ENCODE measurements at regions not wholly inside any gene's neighbourhood (a gene's known extent, or its start where the extent isn't known, plus 50 kb on each side); places are given as distances from the start of the nearest gene placed in this dataset.

DNA sequence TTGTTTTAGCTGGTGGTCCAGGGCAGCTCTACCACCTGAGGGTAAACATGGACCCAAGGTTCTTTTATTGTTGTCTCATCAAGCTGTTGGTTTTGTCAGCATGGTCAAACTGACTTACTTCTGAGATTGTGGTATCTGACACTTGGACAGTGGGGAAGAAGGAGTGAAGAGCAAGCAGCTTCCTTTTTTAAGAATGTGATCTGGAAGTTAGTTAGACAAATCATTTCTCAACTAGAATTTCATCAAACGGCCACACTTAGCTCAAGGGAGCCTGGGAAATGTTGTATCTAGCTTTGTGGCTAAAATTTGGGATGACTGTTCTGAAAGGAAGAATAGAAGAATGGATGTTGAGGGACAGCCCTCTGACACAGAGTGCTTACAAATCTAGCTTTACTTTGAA is 215.2 kb downstream of the ZNF621 start:
- DNase-seq (ENCODE audit: low spot score) = no peak
- ChIA-PET CTCF (no interaction called here), POLR2A (ENCODE audit: low non-redundant PET) (no interaction called here)
- TF ChIP-seq CTCF (conservative IDR thresholded peaks at IDR 0.05; ENCODE audit: low read depth) = no peak
- no peak overlapping the region for H3K27ac ChIP-seq

DNA sequence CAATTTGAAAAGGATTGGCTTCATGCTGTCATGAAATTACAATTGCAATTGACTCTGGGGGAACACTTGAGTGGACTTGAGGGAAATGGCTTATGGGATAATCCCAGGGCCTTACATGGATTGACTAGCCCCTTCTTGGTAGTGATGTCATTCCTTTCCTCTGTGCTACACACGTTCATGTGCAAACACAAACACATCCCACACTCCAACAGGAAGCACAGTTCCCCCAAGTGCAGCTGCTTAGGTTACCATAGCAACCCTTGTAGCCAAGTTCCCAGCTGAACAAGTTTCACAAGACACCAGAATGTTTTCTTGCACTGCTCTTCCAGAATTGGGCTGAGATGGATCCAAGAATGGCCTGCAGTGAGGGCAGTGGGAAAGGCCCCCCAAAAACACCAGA is 217.0 kb downstream of the ZNF621 start:
- POLR2A ChIA-PET (ENCODE audit: low non-redundant PET) = no interaction called here
- TF ChIP-seq CTCF (conservative IDR thresholded peaks at IDR 0.05; ENCODE audit: low read depth) = no peak
- no peak for DNase-seq (ENCODE audit: low spot score)
- H3K27ac ChIP-seq = no peak overlapping the region
- CTCF ChIA-PET = interaction anchor here (0.5 kb wide), 1 partner anchor 445 kb away, joined by 3 read pairs; no protein-coding TSS in a partner anchor

DNA sequence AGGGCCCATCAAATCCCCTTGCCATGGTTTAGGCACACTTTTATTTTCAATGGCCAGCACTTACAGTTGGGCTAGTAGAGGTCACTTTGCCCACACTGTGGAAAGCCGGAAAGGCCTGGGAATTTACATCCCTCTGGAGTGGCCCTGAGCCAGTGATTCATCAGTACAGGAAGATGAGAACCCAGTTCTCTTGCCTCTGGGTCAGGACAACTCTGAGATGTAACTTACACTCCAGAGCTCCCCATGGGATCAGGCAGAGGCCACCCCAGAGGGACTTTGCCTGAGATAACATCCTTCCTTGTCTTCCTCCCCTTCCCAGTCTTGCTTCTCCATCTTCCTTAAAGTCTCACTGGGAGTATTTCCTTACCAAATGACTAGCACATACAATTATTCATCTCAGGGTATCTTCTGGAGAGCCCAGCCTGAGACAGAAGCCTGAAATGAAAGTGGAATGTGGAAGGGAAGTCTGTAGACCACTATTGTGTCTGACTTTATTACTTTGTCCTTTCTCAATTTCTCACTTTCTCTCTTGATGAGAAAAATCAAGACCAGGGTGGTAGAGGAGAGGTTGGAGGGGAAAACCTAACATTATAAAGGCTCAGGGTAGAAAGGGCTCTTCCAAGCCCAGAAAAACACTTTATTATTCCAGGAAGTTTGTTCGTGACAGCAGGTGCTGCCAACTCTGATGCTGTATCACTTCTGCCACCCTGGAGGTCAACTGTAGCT is 220.8 kb downstream of the ZNF621 start:
- POLR2A ChIA-PET (ENCODE audit: low non-redundant PET) = no interaction called here
- no peak for DNase-seq (ENCODE audit: low spot score)
- CTCF ChIA-PET = no interaction called here
- no peak overlapping the region for H3K27ac ChIP-seq
- TF ChIP-seq CTCF (conservative IDR thresholded peaks at IDR 0.05; ENCODE audit: low read depth) = no peak

GRCh38 chr3:40751666-40752065 is 226.9 kb downstream of the ZNF621 start:
- no peak for TF ChIP-seq CTCF (conservative IDR thresholded peaks at IDR 0.05; ENCODE audit: low read depth)
- POLR2A ChIA-PET (ENCODE audit: low non-redundant PET) = no interaction called here
- no peak for DNase-seq (ENCODE audit: low spot score)
- CTCF ChIA-PET = no interaction called here
- no peak overlapping the region for H3K27ac ChIP-seq

GRCh38 chr3:40752492-40752891 is 227.7 kb downstream of the ZNF621 start:
- no peak for TF ChIP-seq CTCF (conservative IDR thresholded peaks at IDR 0.05; ENCODE audit: low read depth)
- no peak overlapping the region for H3K27ac ChIP-seq
- no peak for DNase-seq (ENCODE audit: low spot score)
- CTCF ChIA-PET = no interaction called here
- POLR2A ChIA-PET (ENCODE audit: low non-redundant PET) = no interaction called here

GRCh38 chr3:40753291-40753770 is 228.6 kb downstream of the ZNF621 start:
- CTCF ChIA-PET = no interaction called here

More at GRCh38 chr3:40753291-40753770, 228.6 kb downstream of the ZNF621 start:
- TF ChIP-seq CTCF (conservative IDR thresholded peaks at IDR 0.05; ENCODE audit: low read depth) = no peak
- no peak overlapping the region for H3K27ac ChIP-seq
- DNase-seq (ENCODE audit: low spot score) = no peak
- POLR2A ChIA-PET (ENCODE audit: low non-redundant PET) = no interaction called here
